ENCODE measurements at regions not wholly inside any gene's neighbourhood (a gene's known extent, or its start where the extent isn't known, plus 50 kb on each side); places are given as distances from the start of the nearest gene placed in this dataset.

DNA sequence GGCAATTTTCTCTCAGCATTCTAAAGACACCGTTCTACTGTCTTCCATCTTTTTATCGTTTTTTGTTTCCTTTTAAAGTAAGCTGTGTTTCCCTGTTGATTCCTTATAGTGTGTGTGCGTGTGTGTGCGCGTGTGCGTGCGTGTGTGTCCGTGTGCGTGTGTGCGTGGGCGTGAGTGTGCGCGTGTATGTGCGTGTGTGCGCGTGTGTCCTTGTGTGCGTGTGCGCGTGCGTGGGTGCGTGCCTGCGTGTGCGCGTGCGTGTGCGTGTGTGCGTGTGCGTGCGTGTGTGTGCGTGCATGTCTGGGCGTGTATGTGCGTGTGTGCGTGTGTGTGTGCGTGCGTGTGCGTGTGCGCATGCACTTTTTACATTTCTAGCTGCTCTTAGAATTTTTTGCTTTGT, 1033.7 kb downstream of the BRD1 start:
- TF ChIP-seq, protein P1, sequence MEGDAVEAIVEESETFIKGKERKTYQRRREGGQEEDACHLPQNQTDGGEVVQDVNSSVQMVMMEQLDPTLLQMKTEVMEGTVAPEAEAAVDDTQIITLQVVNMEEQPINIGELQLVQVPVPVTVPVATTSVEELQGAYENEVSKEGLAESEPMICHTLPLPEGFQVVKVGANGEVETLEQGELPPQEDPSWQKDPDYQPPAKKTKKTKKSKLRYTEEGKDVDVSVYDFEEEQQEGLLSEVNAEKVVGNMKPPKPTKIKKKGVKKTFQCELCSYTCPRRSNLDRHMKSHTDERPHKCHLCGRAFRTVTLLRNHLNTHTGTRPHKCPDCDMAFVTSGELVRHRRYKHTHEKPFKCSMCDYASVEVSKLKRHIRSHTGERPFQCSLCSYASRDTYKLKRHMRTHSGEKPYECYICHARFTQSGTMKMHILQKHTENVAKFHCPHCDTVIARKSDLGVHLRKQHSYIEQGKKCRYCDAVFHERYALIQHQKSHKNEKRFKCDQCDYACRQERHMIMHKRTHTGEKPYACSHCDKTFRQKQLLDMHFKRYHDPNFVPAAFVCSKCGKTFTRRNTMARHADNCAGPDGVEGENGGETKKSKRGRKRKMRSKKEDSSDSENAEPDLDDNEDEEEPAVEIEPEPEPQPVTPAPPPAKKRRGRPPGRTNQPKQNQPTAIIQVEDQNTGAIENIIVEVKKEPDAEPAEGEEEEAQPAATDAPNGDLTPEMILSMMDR (IDR thresholded peaks at IDR 0.05; ENCODE audit: low read depth, low read length, poor library complexity, severe bottlenecking) = no peak
- no peak for TF ChIP-seq EZH2phosphoT487 (IDR thresholded peaks at IDR 0.05; ENCODE audit: borderline replicate concordance, low read length)
